ENCODE measurements at regions not wholly inside any gene's neighbourhood (a gene's known extent, or its start where the extent isn't known, plus 50 kb on each side); places are given as distances from the start of the nearest gene placed in this dataset.

DNA sequence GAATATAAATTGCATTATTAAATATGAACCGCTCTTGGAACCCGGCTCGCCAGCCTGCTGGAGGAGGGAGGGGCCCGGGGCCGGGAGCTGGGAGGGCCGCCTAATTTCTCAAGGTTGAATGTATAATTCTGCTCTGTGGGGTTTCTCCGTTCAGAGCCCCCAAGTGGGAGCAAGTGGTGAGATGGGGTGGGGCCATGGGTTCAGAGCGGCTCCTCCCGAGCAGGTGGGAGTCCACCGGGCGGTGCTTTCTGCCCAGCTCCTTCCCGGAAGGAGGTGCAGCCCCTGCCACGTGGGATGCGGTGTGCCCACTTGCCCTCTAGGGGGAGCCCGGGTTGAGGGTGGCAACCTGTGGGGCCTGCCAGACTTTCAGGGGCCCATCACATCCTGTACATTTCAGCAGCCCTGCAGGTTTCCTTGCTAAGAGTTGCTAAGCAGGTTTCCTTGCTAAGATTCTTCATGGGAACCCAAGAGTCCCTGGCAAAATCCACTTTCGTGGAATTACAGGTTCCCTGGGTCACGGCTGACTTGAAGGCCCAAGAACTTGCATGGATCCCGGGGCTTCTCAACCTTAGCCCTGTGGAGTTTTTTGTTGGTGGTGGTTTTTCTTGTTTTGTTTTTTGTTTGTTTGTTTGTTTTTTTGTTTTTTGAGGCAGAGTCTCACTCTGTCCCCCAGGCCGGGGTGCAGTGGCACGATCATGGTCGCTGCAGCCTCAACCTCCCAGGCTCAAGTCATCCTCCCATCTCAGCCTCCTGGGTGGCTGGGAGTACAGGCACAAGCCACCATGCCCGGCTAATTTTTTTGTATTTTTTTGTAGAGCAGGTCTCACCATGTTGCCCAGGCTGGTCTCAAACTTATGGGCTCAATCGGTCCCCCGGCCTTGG is 196.7 kb upstream of the GSE1 start:
- TF ChIP-seq, protein P1, sequence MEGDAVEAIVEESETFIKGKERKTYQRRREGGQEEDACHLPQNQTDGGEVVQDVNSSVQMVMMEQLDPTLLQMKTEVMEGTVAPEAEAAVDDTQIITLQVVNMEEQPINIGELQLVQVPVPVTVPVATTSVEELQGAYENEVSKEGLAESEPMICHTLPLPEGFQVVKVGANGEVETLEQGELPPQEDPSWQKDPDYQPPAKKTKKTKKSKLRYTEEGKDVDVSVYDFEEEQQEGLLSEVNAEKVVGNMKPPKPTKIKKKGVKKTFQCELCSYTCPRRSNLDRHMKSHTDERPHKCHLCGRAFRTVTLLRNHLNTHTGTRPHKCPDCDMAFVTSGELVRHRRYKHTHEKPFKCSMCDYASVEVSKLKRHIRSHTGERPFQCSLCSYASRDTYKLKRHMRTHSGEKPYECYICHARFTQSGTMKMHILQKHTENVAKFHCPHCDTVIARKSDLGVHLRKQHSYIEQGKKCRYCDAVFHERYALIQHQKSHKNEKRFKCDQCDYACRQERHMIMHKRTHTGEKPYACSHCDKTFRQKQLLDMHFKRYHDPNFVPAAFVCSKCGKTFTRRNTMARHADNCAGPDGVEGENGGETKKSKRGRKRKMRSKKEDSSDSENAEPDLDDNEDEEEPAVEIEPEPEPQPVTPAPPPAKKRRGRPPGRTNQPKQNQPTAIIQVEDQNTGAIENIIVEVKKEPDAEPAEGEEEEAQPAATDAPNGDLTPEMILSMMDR (IDR thresholded peaks at IDR 0.05; ENCODE audit: low read depth, low read length), result peak; percentile 58
- no peak for TF ChIP-seq EZH2phosphoT487 (IDR thresholded peaks at IDR 0.05; ENCODE audit: low read depth)
